ENCODE measurements at regions not wholly inside any gene's neighbourhood (a gene's known extent, or its start where the extent isn't known, plus 50 kb on each side); places are given as distances from the start of the nearest gene placed in this dataset.

- intact Hi-C loops (cut with micrococcal nuclease), result no loop called here
Measured at GRCh38 chr7:46155367-46155766, 234.3 kb upstream of the IGFBP3 start.

- intact Hi-C loops (cut with micrococcal nuclease), result no loop called here
Measured at GRCh38 chr7:46153951-46154787, 233.1 kb upstream of the IGFBP3 start.

- intact Hi-C loops (cut with micrococcal nuclease), result no loop called here
Measured at GRCh38 chr7:46153583-46153950, 232.5 kb upstream of the IGFBP3 start.

- intact Hi-C loops (cut with micrococcal nuclease), result no loop called here
Measured at GRCh38 chr7:46152696-46153095, 231.6 kb upstream of the IGFBP3 start.

- intact Hi-C loops (cut with micrococcal nuclease), result no loop called here
Measured at GRCh38 chr7:46150721-46151120, 229.6 kb upstream of the IGFBP3 start.

- intact Hi-C loops (cut with micrococcal nuclease), result no loop called here
Measured at GRCh38 chr7:46150202-46150601, 229.1 kb upstream of the IGFBP3 start.

- intact Hi-C loops (cut with micrococcal nuclease), result no loop called here
Measured at GRCh38 chr7:46147871-46148270, 226.8 kb upstream of the IGFBP3 start.

- intact Hi-C loops (cut with micrococcal nuclease), result no loop called here
Measured at GRCh38 chr7:46146454-46147255, 225.6 kb upstream of the IGFBP3 start.

- intact Hi-C loops (cut with micrococcal nuclease), result no loop called here
Measured at GRCh38 chr7:46145412-46145811, 224.3 kb upstream of the IGFBP3 start.

- intact Hi-C loops (cut with micrococcal nuclease), result no loop called here
Measured at GRCh38 chr7:46143949-46144917, 223.2 kb upstream of the IGFBP3 start.

- intact Hi-C loops (cut with micrococcal nuclease), result no loop called here
Measured at GRCh38 chr7:46143421-46143820, 222.3 kb upstream of the IGFBP3 start.

GRCh38 chr7:46139079-46139478 lies 218.0 kb upstream of the IGFBP3 start:
- intact Hi-C loops (cut with micrococcal nuclease), result no loop called here

GRCh38 chr7:46137725-46138124 lies 216.7 kb upstream of the IGFBP3 start:
- intact Hi-C loops (cut with micrococcal nuclease), result no loop called here

- intact Hi-C loops (cut with micrococcal nuclease), result no loop called here
Measured at GRCh38 chr7:46135557-46135956, 214.5 kb upstream of the IGFBP3 start.

- intact Hi-C loops (cut with micrococcal nuclease), result no loop called here
Measured at GRCh38 chr7:46134795-46135194, 213.7 kb upstream of the IGFBP3 start.

- intact Hi-C loops (cut with micrococcal nuclease), result no loop called here
Measured at GRCh38 chr7:46134385-46134784, 213.3 kb upstream of the IGFBP3 start.

GRCh38 chr7:46133751-46134150 lies 212.7 kb upstream of the IGFBP3 start:
- intact Hi-C loops (cut with micrococcal nuclease), result no loop called here

- intact Hi-C loops (cut with micrococcal nuclease), result no loop called here
Measured at GRCh38 chr7:46133072-46133471, 212.0 kb upstream of the IGFBP3 start.

- intact Hi-C loops (cut with micrococcal nuclease), result no loop called here
Measured at GRCh38 chr7:46131916-46132795, 211.1 kb upstream of the IGFBP3 start.

GRCh38 chr7:46129831-46130230 lies 208.8 kb upstream of the IGFBP3 start:
- intact Hi-C loops (cut with micrococcal nuclease), result no loop called here

Data from T-helper 2 cell treated with Interferon-gamma antibody and Interleukin-4, amounts not matched to agents 100 ng/mL and 5 ng/mL, for 36 hours (primary cell).